ENCODE measurements at regions not wholly inside any gene's neighbourhood (a gene's known extent, or its start where the extent isn't known, plus 50 kb on each side); places are given as distances from the start of the nearest gene placed in this dataset.

DNA sequence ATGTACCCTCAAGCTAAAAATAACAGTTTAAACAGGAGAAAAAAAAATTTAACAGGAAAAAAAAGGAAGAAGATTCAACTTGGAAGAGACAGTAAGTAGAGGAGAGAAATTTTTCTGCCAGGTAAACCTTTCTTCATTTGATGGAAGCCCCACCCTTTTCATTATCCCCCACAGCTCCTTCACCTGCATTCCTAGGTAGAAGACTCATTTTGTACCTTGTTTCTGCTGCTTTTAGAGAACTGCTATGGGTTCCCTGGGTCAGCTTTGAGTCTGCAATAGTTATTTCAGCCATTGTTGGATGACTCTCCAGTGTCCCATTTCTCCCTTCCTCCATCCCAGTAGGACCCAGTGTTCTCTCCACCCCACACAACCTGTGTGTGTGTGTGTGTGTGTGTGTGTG is 74.1 kb upstream of the CPEB4 start:
- TF ChIP-seq, protein P1, sequence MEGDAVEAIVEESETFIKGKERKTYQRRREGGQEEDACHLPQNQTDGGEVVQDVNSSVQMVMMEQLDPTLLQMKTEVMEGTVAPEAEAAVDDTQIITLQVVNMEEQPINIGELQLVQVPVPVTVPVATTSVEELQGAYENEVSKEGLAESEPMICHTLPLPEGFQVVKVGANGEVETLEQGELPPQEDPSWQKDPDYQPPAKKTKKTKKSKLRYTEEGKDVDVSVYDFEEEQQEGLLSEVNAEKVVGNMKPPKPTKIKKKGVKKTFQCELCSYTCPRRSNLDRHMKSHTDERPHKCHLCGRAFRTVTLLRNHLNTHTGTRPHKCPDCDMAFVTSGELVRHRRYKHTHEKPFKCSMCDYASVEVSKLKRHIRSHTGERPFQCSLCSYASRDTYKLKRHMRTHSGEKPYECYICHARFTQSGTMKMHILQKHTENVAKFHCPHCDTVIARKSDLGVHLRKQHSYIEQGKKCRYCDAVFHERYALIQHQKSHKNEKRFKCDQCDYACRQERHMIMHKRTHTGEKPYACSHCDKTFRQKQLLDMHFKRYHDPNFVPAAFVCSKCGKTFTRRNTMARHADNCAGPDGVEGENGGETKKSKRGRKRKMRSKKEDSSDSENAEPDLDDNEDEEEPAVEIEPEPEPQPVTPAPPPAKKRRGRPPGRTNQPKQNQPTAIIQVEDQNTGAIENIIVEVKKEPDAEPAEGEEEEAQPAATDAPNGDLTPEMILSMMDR (IDR thresholded peaks at IDR 0.05) = no peak
- no peak for TF ChIP-seq JUN (CRISPR knock-in tag; IDR thresholded peaks at IDR 0.05)
- no peak for TF ChIP-seq ZNF138 (CRISPR knock-in tag; conservative IDR thresholded peaks at IDR 0.05)
- no peak for TF ChIP-seq SMAD3 (CRISPR knock-in tag; IDR thresholded peaks at IDR 0.05; ENCODE audit: borderline replicate concordance)
- TF ChIP-seq TEAD4 (CRISPR knock-in tag; IDR thresholded peaks at IDR 0.05) = no peak
- TF ChIP-seq ZNF121 (CRISPR knock-in tag; IDR thresholded peaks at IDR 0.05) = no peak
- TF ChIP-seq, protein P2, sequence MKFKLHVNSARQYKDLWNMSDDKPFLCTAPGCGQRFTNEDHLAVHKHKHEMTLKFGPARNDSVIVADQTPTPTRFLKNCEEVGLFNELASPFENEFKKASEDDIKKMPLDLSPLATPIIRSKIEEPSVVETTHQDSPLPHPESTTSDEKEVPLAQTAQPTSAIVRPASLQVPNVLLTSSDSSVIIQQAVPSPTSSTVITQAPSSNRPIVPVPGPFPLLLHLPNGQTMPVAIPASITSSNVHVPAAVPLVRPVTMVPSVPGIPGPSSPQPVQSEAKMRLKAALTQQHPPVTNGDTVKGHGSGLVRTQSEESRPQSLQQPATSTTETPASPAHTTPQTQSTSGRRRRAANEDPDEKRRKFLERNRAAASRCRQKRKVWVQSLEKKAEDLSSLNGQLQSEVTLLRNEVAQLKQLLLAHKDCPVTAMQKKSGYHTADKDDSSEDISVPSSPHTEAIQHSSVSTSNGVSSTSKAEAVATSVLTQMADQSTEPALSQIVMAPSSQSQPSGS (CRISPR knock-in tag; IDR thresholded peaks at IDR 0.05; ENCODE audit: borderline replicate concordance, low read depth) = no peak

Measured in WTC11 (cell line).